ENCODE measurements at regions not wholly inside any gene's neighbourhood (a gene's known extent, or its start where the extent isn't known, plus 50 kb on each side); places are given as distances from the start of the nearest gene placed in this dataset.

- H3K4me3 ChIP-seq (ENCODE audit: low read depth, low read length) = no peak overlapping the region
- DNase-seq (ENCODE audit: low read depth) = no peak
- TF ChIP-seq, protein P1, sequence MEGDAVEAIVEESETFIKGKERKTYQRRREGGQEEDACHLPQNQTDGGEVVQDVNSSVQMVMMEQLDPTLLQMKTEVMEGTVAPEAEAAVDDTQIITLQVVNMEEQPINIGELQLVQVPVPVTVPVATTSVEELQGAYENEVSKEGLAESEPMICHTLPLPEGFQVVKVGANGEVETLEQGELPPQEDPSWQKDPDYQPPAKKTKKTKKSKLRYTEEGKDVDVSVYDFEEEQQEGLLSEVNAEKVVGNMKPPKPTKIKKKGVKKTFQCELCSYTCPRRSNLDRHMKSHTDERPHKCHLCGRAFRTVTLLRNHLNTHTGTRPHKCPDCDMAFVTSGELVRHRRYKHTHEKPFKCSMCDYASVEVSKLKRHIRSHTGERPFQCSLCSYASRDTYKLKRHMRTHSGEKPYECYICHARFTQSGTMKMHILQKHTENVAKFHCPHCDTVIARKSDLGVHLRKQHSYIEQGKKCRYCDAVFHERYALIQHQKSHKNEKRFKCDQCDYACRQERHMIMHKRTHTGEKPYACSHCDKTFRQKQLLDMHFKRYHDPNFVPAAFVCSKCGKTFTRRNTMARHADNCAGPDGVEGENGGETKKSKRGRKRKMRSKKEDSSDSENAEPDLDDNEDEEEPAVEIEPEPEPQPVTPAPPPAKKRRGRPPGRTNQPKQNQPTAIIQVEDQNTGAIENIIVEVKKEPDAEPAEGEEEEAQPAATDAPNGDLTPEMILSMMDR (IDR thresholded peaks at IDR 0.05; ENCODE audit: low read depth, low read length) = no peak
- no peak for TF ChIP-seq POLR2A (IDR thresholded peaks at IDR 0.05; ENCODE audit: extremely low read depth, insufficient read length)
- no peak for TF ChIP-seq MYC (IDR thresholded peaks at IDR 0.05; ENCODE audit: low read depth, low read length)
Measured at GRCh38 chr2:156004459-156004858, 328.1 kb downstream of the NR4A2 start.

DNA sequence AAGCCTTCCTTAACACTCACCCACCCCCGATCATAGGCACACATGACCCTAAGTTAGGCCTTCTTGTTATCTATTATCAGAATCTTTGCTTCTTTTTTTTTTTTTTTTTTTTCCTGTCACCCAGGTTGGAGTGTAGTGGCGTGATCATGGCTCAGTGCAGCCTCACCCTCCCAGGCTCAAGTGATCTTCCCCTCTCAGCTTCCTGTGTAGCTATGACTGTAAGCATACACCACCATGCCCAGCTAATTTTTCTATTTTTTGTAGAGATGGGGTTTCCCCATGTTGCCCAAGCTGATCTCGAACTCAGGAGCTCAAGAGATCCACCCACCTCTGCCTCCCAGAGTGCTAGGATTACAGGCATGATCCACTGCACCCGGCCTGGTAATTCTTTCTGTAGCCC lies 328.7 kb downstream of the NR4A2 start:
- DNase-seq (ENCODE audit: low read depth) = no peak
- no peak overlapping the region for H3K4me3 ChIP-seq (ENCODE audit: low read depth, low read length)
- TF ChIP-seq POLR2A (IDR thresholded peaks at IDR 0.05; ENCODE audit: extremely low read depth, insufficient read length) (no peak), MAX (IDR thresholded peaks at IDR 0.05; ENCODE audit: low read depth, low read length) (no peak), MYC (IDR thresholded peaks at IDR 0.05; ENCODE audit: low read depth, low read length) (no peak)
- TF ChIP-seq, protein P1 (IDR thresholded peaks at IDR 0.05; ENCODE audit: low read depth, low read length) = no peak

DNA sequence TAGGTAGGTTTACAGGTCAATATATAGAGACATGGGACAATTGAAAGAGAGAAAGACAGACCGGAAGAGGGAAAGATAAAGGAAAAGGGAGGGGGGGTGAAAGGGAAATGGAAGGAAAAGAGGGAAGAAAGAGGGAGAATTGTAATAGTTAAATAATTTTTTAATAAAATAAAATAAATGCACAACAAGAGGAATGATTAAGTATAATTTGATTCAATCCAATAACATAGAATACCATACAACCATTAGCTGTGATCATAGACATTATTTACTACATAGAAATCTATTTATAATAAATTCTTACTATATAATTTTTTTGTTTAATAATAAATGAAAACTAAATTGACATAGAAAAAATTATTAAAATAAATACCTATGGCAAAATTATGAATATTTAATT lies 330.7 kb downstream of the NR4A2 start:
- TF ChIP-seq POLR2A (IDR thresholded peaks at IDR 0.05; ENCODE audit: extremely low read depth, insufficient read length) = no peak
- TF ChIP-seq, protein P1 (IDR thresholded peaks at IDR 0.05; ENCODE audit: low read depth, low read length) = no peak
- TF ChIP-seq MAX (IDR thresholded peaks at IDR 0.05; ENCODE audit: low read depth, low read length) = no peak
- no peak for TF ChIP-seq MYC (IDR thresholded peaks at IDR 0.05; ENCODE audit: low read depth, low read length)
- H3K4me3 ChIP-seq (ENCODE audit: low read depth, low read length) = no peak overlapping the region
- DNase-seq (ENCODE audit: low read depth) = no peak

DNA sequence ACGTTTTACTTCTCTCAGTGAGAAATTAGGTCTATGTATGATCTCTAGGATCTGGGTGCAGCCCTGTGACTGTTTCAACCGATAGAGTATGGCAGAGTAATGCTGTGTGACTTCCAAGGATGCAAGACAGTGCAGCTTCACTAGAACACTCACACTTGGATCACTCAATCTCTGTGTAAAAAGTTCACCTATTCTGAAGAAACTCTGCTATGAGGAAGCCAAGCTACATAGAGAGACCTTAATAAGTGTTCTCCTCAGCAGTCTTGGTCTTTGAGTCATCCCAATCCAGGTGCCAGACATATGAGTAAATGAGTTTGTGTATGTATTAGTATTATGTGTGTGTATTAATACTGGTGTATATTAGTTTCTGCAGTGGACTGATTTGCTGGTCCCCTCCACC lies 335.0 kb downstream of the NR4A2 start:
- DNase-seq (ENCODE audit: low read depth) = no peak
- no peak for TF ChIP-seq POLR2A (IDR thresholded peaks at IDR 0.05; ENCODE audit: extremely low read depth, insufficient read length)
- TF ChIP-seq MAX (IDR thresholded peaks at IDR 0.05; ENCODE audit: low read depth, low read length) = no peak
- TF ChIP-seq MYC (IDR thresholded peaks at IDR 0.05; ENCODE audit: low read depth, low read length) = no peak
- TF ChIP-seq, protein P1 (IDR thresholded peaks at IDR 0.05; ENCODE audit: low read depth, low read length) = no peak
- no peak overlapping the region for H3K4me3 ChIP-seq (ENCODE audit: low read depth, low read length)

DNA sequence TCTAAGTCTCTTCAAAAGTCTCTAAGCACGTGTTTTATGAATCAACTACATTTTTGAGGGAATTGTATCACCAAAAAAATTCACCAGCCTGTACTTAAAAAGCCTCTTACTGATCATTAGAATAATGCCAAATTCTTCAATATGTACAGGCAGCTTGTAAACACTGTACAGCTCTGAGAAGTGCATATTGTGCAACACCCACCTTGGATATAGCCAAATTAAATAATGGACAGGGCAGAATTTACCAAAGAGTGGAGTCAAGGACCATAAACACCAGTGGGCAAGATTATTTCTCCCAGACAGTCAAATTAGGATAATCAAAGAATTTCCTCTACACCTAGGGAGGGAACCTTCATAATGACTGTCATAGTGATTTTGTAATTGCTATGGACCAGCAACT lies 338.2 kb downstream of the NR4A2 start:
- no peak for DNase-seq (ENCODE audit: low read depth)
- no peak overlapping the region for H3K4me3 ChIP-seq (ENCODE audit: low read depth, low read length)
- TF ChIP-seq POLR2A (IDR thresholded peaks at IDR 0.05; ENCODE audit: extremely low read depth, insufficient read length) (no peak), MAX (IDR thresholded peaks at IDR 0.05; ENCODE audit: low read depth, low read length) (no peak), MYC (IDR thresholded peaks at IDR 0.05; ENCODE audit: low read depth, low read length) (no peak)
- TF ChIP-seq, protein P1 (IDR thresholded peaks at IDR 0.05; ENCODE audit: low read depth, low read length) = no peak

DNA sequence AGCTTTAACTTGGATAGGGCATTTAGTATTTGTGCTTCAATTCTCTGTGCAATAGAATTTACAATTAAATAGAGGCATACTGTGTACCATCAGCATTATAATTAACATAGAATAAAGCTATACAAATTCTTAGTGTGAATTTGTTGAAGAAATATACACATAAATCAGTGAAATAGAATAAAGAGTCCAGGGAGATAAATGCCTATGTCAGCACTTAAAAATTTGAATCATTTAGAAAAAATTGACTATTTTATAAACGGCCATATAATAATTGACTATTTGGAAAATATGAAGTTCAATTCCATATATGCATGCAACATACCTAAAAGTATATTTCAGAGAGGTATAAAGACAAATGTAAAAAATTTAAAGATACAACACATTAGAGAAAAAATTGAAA lies 348.7 kb downstream of the NR4A2 start:
- no peak for DNase-seq (ENCODE audit: low read depth)
- no peak overlapping the region for H3K4me3 ChIP-seq (ENCODE audit: low read depth, low read length)
- TF ChIP-seq, protein P1 (IDR thresholded peaks at IDR 0.05; ENCODE audit: low read depth, low read length) = no peak
- TF ChIP-seq MAX (IDR thresholded peaks at IDR 0.05; ENCODE audit: low read depth, low read length) (no peak), POLR2A (IDR thresholded peaks at IDR 0.05; ENCODE audit: extremely low read depth, insufficient read length) (no peak), MYC (IDR thresholded peaks at IDR 0.05; ENCODE audit: low read depth, low read length) (no peak)

All from NB4 (cell line).